ENCODE measurements at regions not wholly inside any gene's neighbourhood (a gene's known extent, or its start where the extent isn't known, plus 50 kb on each side); places are given as distances from the start of the nearest gene placed in this dataset.

DNA sequence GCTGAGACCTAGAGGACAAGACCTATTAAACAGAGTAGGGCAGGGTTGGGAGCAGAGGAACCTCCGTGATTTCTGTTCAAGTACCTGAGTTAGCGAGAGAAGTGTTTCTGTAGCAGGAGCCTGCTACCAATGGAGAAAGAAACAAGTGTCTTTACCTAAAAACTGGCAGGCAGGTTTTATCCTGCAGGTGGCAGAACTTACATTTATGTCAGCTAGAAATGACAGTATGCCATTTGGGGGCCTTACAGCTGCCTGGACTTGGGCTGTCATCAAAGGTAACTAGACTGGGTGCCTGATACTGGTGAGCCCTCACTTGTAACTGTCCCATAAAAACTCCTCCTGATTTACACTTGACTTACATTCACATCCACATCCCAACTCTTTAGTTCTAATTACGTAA is 185.3 kb upstream of the MIR17HG start:
- TF ChIP-seq, protein P1, sequence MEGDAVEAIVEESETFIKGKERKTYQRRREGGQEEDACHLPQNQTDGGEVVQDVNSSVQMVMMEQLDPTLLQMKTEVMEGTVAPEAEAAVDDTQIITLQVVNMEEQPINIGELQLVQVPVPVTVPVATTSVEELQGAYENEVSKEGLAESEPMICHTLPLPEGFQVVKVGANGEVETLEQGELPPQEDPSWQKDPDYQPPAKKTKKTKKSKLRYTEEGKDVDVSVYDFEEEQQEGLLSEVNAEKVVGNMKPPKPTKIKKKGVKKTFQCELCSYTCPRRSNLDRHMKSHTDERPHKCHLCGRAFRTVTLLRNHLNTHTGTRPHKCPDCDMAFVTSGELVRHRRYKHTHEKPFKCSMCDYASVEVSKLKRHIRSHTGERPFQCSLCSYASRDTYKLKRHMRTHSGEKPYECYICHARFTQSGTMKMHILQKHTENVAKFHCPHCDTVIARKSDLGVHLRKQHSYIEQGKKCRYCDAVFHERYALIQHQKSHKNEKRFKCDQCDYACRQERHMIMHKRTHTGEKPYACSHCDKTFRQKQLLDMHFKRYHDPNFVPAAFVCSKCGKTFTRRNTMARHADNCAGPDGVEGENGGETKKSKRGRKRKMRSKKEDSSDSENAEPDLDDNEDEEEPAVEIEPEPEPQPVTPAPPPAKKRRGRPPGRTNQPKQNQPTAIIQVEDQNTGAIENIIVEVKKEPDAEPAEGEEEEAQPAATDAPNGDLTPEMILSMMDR (IDR thresholded peaks at IDR 0.05; ENCODE audit: low read depth, low read length, poor library complexity, severe bottlenecking), result no peak
- no peak for TF ChIP-seq EZH2phosphoT487 (IDR thresholded peaks at IDR 0.05; ENCODE audit: borderline replicate concordance, low read length)
